ENCODE measurements at regions not wholly inside any gene's neighbourhood (a gene's known extent, or its start where the extent isn't known, plus 50 kb on each side); places are given as distances from the start of the nearest gene placed in this dataset.

- TF ChIP-seq, protein P1, sequence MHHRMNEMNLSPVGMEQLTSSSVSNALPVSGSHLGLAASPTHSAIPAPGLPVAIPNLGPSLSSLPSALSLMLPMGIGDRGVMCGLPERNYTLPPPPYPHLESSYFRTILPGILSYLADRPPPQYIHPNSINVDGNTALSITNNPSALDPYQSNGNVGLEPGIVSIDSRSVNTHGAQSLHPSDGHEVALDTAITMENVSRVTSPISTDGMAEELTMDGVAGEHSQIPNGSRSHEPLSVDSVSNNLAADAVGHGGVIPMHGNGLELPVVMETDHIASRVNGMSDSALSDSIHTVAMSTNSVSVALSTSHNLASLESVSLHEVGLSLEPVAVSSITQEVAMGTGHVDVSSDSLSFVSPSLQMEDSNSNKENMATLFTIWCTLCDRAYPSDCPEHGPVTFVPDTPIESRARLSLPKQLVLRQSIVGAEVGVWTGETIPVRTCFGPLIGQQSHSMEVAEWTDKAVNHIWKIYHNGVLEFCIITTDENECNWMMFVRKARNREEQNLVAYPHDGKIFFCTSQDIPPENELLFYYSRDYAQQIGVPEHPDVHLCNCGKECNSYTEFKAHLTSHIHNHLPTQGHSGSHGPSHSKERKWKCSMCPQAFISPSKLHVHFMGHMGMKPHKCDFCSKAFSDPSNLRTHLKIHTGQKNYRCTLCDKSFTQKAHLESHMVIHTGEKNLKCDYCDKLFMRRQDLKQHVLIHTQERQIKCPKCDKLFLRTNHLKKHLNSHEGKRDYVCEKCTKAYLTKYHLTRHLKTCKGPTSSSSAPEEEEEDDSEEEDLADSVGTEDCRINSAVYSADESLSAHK (tag by site-specific recombination; IDR thresholded peaks at IDR 0.05), result no peak
- TF ChIP-seq ZNF223 (tag by site-specific recombination; IDR thresholded peaks at IDR 0.05) (no peak), KLF1 (tag by site-specific recombination; IDR thresholded peaks at IDR 0.05) (no peak), ZNF121 (tag by site-specific recombination; IDR thresholded peaks at IDR 0.05) (no peak)
- TF ChIP-seq, protein P2, sequence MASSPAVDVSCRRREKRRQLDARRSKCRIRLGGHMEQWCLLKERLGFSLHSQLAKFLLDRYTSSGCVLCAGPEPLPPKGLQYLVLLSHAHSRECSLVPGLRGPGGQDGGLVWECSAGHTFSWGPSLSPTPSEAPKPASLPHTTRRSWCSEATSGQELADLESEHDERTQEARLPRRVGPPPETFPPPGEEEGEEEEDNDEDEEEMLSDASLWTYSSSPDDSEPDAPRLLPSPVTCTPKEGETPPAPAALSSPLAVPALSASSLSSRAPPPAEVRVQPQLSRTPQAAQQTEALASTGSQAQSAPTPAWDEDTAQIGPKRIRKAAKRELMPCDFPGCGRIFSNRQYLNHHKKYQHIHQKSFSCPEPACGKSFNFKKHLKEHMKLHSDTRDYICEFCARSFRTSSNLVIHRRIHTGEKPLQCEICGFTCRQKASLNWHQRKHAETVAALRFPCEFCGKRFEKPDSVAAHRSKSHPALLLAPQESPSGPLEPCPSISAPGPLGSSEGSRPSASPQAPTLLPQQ (tag by site-specific recombination; IDR thresholded peaks at IDR 0.05), result no peak
Measured at GRCh38 chr14:43938588-43939281, 568.3 kb downstream of the FSCB start (continued).

- H3K4me3 ChIP-seq (ENCODE audit: low read depth, low read length), result no peak overlapping the region
- no peaks in the 10 kb centered on the region for H3K4me1 ChIP-seq (ENCODE audit: control insufficient read depth, insufficient read depth, low read length)
- H3K9me3 ChIP-seq (ENCODE audit: control insufficient read depth, insufficient read depth, low read depth, low read length), result no peaks in the 10 kb centered on the region
- ChIA-PET POLR2A (no interaction called here), CTCF (no interaction called here)
- H3K36me3 ChIP-seq (ENCODE audit: control insufficient read depth in 2 of 2, insufficient read depth in 1 of 2, low read length in 2 of 2), result no peaks in the 10 kb centered on the region
- no peak overlapping the region for H3K27ac ChIP-seq (ENCODE audit: extremely low read depth, low read depth, low read length)
- TF ChIP-seq ZNF792 (tag by site-specific recombination; IDR thresholded peaks at IDR 0.05), result no peak
- TF ChIP-seq REPIN1 (tag by site-specific recombination; IDR thresholded peaks at IDR 0.05; ENCODE audit: low read depth), result no peak
- no peak for TF ChIP-seq ZBTB17 (tag by site-specific recombination; IDR thresholded peaks at IDR 0.05)
- no peak for TF ChIP-seq ZNF624 (tag by site-specific recombination; IDR thresholded peaks at IDR 0.05)
- no peak for TF ChIP-seq ZNF157 (tag by site-specific recombination; IDR thresholded peaks at IDR 0.05)
- TF ChIP-seq ZNF677 (tag by site-specific recombination; IDR thresholded peaks at IDR 0.05), result no peak
- no peak for TF ChIP-seq SCRT2 (tag by site-specific recombination; IDR thresholded peaks at IDR 0.05)
- no peak for TF ChIP-seq OSR2 (tag by site-specific recombination; IDR thresholded peaks at IDR 0.05)
- TF ChIP-seq, protein P3, sequence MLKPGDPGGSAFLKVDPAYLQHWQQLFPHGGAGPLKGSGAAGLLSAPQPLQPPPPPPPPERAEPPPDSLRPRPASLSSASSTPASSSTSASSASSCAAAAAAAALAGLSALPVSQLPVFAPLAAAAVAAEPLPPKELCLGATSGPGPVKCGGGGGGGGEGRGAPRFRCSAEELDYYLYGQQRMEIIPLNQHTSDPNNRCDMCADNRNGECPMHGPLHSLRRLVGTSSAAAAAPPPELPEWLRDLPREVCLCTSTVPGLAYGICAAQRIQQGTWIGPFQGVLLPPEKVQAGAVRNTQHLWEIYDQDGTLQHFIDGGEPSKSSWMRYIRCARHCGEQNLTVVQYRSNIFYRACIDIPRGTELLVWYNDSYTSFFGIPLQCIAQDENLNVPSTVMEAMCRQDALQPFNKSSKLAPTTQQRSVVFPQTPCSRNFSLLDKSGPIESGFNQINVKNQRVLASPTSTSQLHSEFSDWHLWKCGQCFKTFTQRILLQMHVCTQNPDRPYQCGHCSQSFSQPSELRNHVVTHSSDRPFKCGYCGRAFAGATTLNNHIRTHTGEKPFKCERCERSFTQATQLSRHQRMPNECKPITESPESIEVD (tag by site-specific recombination; IDR thresholded peaks at IDR 0.05), result no peak
- TF ChIP-seq ZNF777 (tag by site-specific recombination; IDR thresholded peaks at IDR 0.05; ENCODE audit: borderline replicate concordance), result no peak
- no peak for TF ChIP-seq ZFP69B (tag by site-specific recombination; IDR thresholded peaks at IDR 0.05)
- no peak for TF ChIP-seq MEIS1 (CRISPR knock-in tag; IDR thresholded peaks at IDR 0.05; ENCODE audit: borderline replicate concordance)
- TF ChIP-seq ZNF621 (tag by site-specific recombination; IDR thresholded peaks at IDR 0.05), result no peak
- no peak for TF ChIP-seq MYNN (tag by site-specific recombination; IDR thresholded peaks at IDR 0.05; ENCODE audit: borderline replicate concordance)
- no peak for TF ChIP-seq ZNF776 (tag by site-specific recombination; IDR thresholded peaks at IDR 0.05; ENCODE audit: borderline replicate concordance)
- TF ChIP-seq ZNF837 (tag by site-specific recombination; IDR thresholded peaks at IDR 0.05), result no peak
Measured at GRCh38 chr14:43937001-43937400, 570.1 kb downstream of the FSCB start.

All from HEK293 (cell line).